ENCODE measurements at regions not wholly inside any gene's neighbourhood (a gene's known extent, or its start where the extent isn't known, plus 50 kb on each side); places are given as distances from the start of the nearest gene placed in this dataset.

- TF ChIP-seq CTCF (IDR thresholded peaks at IDR 0.05 in 8 of 11, conservative IDR thresholded peaks at IDR 0.05 in 3 of 11) (no peak), POLR2A (IDR thresholded peaks at IDR 0.05) (no peak), POLR2AphosphoS5 (IDR thresholded peaks at IDR 0.05) (no peak)
These were observed 402.3 kb upstream of the RGMA start for GRCh38 chr15:93491291-93491690.

Measured in spleen (tissue), 7 donors.